Neural cell (in vitro differentiated cells): ENCODE measurements at regions not wholly inside any gene's neighbourhood (a gene's known extent, or its start where the extent isn't known, plus 50 kb on each side); places are given as distances from the start of the nearest gene placed in this dataset.

Experiments used
- CTCF ChIP-seq: fragments of 450-650 bp; IDR thresholded peaks from 2 replicates; pipeline ENCODE4 v1.5.1; 2014; ENCODE audit warnings: antibody characterized with exemption, mild to moderate bottlenecking, moderate library complexity; ENCODE audit not compliant: poor library complexity, severe bottlenecking
- EP300 ChIP-seq: fragments of 450-650 bp; conservative IDR thresholded peaks from 2 replicates; pipeline ENCODE4 v1.6.1; 2014; ENCODE audit warnings: antibody characterized with exemption, mild to moderate bottlenecking, moderate library complexity; ENCODE audit not compliant: poor library complexity, severe bottlenecking
- EZH2 ChIP-seq: fragments of 200-600, 300-800 bp; shearing (Covaris generic), sonication (generic); IDR thresholded peaks from 2 replicates; pipeline ENCODE4 v1.6.1; 2014; ENCODE audit warnings: antibody characterized with exemption, low read length, borderline replicate concordance, mild to moderate bottlenecking; ENCODE audit not compliant: insufficient read depth, poor library complexity, severe bottlenecking
- MXI1 ChIP-seq: fragments of 450-650 bp; conservative IDR thresholded peaks from 2 replicates; pipeline ENCODE4 v1.6.1; 2014; ENCODE audit warnings: antibody characterized with exemption, mild to moderate bottlenecking; ENCODE audit not compliant: poor library complexity, severe bottlenecking
- POLR2AphosphoS5 ChIP-seq: IDR thresholded peaks from 2 replicates; pipeline ENCODE4 v1.6.1; 2012
- RAD21 ChIP-seq: fragments of 450-650 bp; conservative IDR thresholded peaks from 2 replicates; pipeline ENCODE4 v1.6.1; 2014; ENCODE audit warnings: antibody characterized with exemption, mild to moderate bottlenecking, moderate library complexity
- REST ChIP-seq: IDR thresholded peaks from 2 replicates; pipeline ENCODE4 v1.6.1; 2012; ENCODE audit warnings: borderline replicate concordance
- SMC3 ChIP-seq: fragments of 450-650 bp; conservative IDR thresholded peaks from 2 replicates; pipeline ENCODE4 v1.6.1; 2014; ENCODE audit warnings: antibody characterized with exemption, mild to moderate bottlenecking, moderate library complexity; ENCODE audit not compliant: poor library complexity
- TAF1 ChIP-seq: IDR thresholded peaks from 2 replicates; pipeline ENCODE4 v1.6.1; 2012; ENCODE audit warnings: low read depth

GRCh38 chr6:8749465-8749864, 314.1 kb upstream of the SLC35B3 start:
- TF ChIP-seq CTCF: no peak
- no peak for TF ChIP-seq POLR2AphosphoS5
- TF ChIP-seq RAD21: no peak
- no peak for TF ChIP-seq REST
- TF ChIP-seq EZH2: no peak
- no peak for TF ChIP-seq TAF1
- TF ChIP-seq SMC3: no peak
- no peak for TF ChIP-seq EP300
- no peak for TF ChIP-seq MXI1
